ENCODE measurements at regions not wholly inside any gene's neighbourhood (a gene's known extent, or its start where the extent isn't known, plus 50 kb on each side); places are given as distances from the start of the nearest gene placed in this dataset.
"Not testable (repeated sequence)": the region's sequence is repeated elsewhere in the genome, so short reads cannot be mapped to it uniquely, and the experiment has no call there.

DNA sequence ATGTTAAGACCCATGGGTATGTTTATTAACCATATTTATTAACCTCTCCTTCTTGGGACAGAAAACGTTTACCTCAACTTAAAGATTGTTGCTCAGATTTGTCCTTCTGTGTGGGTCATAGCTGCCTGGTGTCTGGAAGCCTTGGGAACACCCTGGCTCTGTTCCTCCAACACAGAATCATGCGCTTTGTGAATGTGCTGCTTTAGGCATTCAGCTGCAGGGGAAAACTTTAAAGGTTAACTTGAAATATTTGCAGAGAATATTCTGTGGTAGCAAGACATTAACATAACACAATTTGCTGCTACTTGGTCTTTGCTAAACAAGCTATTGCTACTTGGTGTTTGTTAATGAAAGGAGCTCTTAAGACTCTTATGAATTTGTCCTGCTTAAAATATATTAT lies 50.5 kb upstream of the THOC3 start:
- DNase-seq, result not testable (repeated sequence)

DNA sequence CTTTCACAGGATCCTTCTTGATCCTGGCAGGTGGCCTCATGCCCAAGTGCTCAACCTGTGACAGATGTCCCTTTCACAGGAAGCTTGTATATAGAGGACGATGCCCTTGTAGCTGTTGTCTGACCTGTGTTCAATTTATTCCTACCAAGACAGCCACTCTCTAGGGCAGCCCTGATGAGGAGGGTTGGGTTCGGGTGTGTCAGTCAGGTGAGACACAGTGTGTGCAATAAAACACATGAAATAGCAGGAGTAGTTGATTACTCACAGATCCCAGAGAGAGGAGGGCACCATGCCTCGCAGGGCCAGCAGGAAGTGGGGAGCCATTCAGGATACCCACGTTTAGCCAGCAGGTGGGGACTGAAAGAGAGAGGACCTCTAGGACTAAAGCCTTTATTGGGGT lies 52.7 kb upstream of the THOC3 start:
- not testable (repeated sequence) for DNase-seq

DNA sequence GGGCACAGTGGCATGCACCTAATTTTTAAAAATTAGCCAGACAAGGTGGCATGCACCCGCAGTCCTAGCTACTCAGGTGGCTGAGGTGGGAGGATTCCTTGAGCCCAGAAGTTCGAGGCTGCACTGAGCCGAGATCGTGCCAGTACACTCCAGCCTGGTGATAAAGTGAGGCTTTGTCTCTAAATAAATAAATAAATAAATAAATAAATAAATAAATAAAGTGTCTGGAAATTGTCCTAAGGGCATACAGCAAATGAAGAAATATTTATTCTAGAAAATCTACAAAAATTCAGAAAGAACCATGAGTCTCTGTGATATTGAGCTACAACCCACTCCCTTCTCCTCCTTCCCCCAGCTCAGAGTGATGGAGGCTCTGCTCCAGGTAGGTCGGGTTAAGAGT lies 55.4 kb upstream of the THOC3 start:
- DNase-seq, result not testable (repeated sequence)

DNA sequence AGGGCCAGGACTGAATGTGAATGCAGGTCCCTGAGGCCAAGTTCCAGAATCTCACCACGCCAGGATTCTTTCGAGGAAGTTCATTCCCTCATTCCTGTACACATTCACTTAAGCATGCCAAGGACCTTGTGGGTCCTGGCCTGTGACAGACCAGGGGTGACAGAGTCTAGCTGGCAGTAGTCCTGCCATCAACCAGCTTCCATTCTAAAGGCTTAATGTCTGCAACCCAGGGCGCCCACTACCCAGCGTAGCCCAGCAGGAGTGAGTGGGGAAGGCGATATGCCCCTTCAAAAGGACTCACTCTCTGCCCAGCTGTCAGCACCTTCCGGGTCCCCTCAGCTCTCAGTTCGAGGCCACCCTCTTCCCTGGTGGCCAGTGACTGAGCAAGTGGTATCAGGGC lies 61.3 kb upstream of the THOC3 start:
- DNase-seq, result not testable (repeated sequence)

DNA sequence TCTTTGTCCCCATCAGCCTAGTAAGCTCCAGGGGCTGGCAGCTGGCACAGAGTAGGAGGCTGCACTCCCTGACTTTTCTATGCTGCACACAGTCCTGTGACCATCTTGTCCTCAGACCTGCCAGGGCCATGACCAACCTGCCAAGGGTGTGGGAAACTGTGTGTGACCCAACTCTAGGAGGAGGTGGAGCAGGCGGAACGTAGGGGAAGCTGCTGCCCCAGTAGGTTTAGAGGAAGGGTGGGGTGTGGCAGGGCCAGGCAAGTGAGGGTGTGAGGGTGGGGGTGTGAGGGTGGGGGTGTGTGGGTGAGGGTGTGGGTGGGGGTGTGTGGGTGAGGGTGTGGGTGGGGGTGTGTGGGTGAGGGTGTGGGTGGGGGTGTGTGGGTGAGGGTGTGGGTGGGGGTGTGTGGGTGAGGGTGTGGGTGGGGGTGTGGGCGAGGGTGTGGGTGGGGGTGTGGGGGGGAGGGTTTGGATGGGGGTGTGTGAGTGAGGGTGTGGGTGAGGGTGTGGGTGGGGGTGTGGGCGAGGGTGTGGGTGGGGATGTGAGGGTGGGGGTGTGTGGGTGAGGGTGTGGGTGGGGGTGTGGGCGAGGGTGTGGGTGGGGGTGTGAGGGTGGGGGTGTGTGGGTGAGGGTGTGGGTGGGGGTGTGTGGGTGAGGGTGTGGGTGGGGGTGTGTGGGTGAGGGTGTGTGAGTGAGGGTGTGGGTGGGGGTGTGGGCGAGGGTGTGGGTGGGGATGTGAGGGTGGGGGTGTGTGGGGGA lies 62.4 kb upstream of the THOC3 start:
- not testable (repeated sequence) for DNase-seq

DNA sequence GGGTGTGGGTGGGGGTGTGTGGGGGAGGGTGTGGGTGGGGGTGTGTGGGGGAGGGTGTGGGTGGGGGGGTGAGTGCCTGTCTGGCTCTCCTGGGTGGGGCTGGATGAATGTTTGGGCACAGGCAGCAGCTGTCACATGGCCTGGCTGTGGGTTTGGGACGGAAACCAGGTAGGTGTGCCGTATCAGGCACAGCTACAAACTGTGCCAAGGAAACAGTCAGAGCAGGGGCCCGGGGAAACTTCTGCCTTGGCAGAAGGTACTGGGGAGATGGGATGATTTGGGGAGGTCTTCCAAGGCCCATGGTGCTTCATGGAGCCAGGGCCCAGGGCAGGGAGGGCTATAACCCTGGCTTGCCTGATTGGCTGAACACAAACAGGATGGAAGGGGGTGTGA lies 63.0 kb upstream of the THOC3 start:
- DNase-seq, result not testable (repeated sequence)

DNA sequence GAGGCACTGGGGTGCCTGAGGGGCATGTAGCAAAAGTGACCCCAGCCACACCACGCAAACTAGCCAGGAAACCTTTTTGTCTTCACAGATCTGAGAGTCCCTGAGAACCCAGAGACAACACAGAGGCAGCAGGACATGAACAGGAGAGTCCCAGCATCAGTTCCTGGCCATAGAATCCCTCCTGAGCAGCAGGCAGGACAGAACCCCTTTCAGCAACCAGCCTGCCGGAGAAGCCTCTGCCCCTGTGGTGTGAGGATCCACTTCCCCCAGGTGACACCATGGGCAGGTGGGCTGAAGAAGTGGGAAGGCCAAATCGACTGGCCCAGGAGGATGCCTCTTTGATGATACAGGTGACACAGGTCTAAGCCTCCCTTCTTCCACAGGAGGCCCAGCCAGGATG lies 65.1 kb upstream of the THOC3 start:
- not testable (repeated sequence) for DNase-seq

DNA sequence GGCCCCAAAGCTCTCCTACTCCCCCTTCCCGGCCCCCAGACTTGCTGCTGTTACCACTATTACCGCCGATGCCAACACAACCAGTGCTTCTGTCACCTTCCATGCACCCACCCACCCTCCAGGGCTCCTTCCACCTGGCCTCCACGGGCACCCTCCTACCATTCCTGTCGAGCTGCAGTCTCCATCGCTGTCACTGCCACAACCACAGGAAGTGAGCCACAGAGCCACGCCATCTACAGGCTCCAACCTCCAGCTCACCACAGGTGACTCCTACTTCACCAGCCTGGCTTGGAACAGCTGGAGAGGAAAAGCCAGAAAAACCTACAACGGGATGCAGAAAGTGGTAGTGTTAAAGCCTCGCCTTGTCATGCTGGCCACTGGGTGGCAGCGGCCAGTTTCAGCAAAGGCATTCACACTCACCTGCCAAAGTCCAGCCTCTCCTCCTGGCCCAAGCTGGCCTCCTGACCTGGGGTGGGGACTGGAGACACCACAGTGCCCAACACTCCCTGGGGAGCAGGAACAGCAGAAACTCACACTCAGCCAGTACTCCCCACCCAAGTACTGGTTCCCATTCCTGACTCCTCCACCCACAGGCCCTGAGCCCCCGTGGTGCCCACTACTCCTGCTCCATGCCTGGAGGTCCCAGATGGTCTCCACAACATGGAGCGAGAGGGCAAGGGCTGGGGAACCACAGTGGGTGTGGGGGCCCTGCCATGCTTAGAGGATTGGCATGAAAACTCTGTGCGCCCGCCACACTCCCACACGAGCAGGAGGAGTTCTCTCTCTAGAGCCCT lies 66.5 kb upstream of the THOC3 start:
- not testable (repeated sequence) for DNase-seq

DNA sequence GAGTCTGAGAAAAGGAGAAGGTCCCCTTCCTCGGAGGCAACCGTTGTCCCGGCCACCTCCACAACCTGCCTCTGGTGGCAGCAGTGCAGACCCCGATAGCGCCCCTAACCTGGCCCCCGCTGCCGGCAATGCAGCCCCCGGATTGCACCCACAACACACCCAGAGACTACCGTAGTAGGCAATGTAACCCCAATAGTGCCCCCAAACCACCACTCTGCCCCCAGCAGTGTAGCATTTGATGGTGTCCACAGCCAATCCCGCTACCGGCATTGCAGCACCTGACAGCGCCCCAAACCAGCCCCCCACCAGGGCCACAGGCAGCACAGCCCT lies 67.1 kb upstream of the THOC3 start:
- not testable (repeated sequence) for DNase-seq

DNA sequence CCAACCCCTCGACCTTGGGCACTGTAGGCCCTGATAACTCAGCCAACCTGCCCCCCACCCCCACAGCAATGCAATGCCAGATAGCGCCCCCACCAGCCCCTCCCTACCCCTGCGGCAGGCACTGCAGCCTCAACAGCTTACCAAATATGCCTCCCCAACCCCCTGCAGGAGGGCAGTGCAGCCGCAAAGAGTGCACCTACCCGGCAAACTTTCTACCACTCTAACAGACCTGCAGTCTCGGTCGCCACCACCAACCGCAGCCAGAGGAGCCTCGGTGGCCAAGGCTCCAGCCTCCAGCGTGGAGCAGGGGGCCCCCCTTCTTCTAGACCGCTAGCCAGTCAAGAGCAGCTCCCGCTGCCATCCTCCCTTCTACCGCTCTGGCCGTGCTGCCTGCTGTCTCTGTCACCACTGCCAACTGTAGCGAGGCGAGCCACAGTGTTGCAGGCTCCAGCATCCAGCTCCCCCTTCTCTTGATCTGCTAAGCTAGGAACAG lies 67.7 kb upstream of the THOC3 start:
- not testable (repeated sequence) for DNase-seq

DNA sequence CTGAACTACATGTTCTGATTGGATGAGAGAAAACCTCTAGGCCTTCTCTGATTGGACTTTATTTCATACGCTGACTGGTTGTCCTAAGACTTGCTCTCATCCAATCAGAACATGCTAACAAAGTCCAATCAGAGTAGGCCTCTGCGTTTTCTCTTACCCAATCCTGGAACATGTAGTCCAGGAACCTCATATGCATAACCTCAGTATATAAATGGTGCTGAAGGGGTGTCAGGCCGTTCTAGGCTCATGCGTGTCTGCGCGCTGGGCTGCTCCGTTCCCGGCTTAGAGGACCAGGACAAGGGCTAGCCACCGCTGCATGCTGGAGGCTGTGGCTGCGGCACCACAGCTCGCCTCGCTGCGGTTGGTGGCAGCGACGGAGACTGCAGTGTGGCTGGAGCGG lies 68.3 kb upstream of the THOC3 start:
- not testable (repeated sequence) for DNase-seq

DNA sequence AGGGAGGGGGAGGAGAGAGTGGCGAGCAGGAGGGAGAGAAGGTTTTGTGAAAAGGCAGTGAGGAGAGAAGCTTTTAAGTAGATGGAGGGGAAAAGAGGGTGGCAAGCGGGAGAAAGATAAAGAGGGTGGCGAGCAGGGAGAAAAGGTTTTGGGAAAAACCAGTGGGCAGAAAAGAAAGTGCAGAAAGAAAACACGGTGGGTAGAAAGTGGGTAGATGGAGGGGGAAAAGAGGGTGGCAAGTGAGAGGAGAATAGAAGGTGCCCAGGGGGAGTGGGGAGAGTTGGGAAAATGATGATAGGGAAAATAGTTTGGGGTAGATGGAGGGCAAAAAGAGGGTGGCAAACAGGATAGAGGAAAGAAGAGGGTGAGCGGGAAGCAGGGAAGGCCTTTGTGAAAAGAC lies 69.1 kb upstream of the THOC3 start:
- not testable (repeated sequence) for DNase-seq

DNA sequence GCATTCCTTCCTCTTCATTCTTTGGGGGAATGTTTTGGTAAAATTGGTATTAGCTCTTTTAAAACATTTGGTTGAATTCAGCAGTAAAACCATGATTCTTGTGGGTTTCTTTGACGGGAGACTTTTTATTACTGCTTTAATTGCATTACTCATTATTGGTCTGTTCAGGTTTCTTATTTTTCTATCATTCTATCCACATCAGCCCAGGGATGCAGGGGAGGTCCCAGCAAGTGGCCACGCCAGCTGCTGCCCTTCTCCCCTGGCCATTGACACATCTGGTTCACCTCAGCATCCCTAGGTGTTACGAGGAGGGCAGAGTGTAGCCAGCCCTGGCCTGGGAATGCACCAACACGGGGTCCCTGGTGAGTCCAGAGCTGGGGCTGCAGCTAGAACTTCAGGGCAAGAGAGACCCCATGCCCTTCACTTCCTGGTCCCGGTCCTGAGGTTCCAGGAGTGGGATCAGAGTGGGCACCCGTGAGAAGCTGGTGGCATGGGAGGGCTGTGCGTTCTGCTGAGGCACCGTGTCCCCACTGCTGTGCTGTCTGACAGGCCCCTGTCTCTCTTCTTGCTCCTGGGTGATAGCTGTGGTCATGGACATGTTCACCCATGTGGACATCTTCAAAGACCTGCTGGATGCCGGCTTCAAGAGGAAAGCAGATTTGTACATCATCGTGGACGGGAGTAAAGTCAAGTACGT lies 72.1 kb upstream of the THOC3 start:
- DNase-seq, result not testable (repeated sequence)

DNA sequence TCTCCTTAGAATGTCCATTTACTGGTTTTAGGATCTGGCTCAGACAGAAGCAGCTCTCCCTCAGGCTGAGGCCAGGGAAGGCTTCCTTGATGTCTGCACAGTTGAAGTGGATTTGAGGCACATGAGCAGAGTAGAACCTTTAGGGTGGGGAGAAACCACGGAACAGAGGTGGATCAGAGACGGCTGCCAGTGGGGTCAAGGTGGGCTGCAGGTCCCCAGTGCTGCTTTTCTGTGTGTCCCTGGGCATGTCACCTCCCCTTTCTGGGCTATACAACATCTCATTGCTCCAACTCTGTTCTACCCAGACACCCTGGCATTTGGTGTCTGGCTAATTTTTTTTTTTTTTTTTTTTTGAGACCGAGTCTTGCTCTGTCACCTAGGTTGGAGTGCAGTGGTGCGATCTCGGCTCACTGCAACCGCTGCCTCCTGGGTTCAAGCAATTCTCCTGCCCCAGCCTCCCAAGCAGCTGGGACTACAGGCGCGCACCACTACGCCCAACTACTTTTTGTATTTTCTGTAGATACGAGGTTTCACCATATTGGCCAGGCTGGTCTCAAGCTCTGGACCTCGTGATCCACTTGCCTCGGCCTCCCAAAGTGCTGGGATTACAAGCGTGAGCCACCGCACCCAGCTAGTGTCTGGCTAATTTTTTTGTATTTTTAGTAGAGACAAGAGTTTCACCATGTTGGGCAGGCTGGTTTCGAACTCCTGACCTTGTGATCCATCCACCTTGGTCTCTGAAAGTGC lies 73.3 kb upstream of the THOC3 start:
- DNase-seq, result not testable (repeated sequence)

DNA sequence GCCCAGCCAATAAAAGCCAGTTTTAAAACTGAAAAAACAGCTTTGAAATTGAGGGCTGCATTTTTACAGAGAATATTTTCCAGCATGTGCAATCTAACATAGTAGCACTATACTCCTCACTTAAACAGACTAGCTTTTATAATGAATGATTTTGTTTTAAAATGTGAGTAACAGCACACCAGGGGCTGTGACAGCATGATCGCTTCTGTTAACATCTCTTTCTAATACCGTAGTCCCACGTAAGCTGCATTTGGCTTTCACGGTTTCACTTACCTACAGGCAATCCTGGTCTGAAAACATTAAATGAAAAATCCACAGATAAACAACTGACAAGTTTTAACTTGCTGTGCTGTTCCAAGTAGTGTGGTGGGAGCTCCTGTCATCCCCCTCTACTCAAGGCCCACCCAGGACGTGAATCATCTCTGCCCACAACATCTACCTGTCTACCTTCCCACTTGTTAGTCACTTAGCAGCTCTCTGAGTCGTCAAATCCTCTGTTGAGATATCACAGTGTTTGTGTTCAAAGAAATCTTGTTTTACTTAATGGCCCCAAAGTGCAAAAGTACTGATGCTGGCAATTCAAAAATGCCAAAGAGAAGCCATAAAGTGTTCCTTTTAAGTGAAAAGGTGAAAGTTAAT lies 74.0 kb upstream of the THOC3 start:
- DNase-seq, result not testable (repeated sequence)

DNA sequence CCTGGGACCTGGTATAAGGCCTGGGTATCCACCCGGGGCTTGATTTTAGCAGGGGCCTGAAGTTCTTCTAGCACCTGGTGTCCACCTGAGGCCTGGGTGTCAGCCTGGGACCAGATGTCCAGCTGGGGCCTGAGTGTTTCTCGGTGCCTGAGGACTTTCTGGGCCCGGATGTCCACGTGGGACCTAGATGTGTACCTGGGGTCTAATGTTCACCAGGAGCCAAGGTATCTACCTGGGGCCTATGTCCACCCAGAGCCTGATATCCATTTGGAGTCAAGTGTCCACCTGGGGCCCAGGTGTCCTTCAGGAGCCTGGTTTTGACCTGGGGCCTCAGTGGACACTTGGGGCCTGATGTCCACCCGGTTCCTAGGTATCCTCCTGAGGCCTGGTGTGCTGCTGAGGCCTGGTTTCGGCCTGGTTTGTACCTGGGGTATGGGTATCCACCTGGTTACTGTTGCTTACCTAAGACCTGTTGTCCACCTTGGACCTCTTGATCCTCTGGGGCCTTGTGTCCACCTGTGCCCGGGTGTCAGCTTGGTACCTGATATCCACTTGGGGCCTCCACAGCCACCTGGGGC lies 75.2 kb upstream of the THOC3 start:
- not testable (repeated sequence) for DNase-seq

DNA sequence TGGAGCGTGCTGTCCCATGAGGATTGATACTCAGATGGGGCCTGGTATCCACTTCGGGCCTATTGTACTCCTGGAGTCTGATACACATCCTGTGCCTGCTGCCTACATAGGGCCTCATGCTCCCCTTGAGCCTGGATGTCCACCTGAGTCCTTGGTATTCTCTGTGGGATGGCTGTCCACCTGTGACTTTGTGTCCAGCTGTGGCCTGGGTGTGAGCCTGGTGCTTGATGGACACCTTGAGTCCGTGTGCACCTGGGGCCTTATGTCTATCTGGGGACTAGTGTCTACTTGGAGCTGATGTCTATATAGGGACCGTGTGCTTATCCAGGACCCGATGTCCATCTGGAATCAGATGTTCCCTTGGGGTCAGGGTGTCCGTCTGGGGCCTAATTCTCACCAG lies 75.9 kb upstream of the THOC3 start:
- DNase-seq, result not testable (repeated sequence)

DNA sequence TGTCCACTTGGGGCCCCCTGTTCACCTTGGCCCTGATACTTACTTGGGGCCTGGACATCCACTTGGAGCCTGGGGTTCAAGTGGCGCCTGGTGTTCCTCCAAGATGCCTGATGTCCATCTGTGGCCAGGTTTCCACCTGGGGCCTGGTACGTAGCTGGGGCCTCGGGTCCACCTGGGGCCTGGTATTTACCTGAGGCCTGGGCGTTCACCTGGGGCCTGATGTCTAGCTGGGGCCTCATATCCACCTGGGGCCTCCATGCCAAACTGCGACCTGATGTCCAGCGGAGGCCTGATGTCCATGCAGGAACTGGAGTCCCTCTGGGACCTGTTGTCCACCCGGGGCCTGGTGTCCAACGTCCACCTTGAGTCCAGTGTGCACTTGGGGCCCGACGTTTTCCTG lies 76.3 kb upstream of the THOC3 start:
- not testable (repeated sequence) for DNase-seq

DNA sequence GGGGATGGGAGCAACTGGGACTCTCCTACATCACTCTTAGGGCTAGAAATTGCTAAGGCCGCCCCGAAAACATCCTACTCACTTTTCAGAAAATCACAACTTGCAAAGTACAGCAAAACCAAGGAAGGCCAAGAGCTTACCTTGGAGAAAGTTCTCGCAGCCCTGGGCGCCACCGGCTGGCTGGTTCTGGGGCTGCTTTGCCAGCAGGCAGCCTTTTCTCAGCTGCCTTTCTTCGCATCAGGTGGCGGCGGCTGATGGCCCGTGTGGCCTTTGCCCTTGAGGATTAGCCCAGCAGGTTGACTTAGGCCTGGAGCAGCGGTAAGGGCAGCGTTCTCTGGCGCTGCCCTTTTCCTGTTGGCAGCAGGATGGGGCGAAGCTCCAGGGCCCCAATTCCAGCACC lies 77.3 kb upstream of the THOC3 start:
- DNase-seq, result not testable (repeated sequence)

DNA sequence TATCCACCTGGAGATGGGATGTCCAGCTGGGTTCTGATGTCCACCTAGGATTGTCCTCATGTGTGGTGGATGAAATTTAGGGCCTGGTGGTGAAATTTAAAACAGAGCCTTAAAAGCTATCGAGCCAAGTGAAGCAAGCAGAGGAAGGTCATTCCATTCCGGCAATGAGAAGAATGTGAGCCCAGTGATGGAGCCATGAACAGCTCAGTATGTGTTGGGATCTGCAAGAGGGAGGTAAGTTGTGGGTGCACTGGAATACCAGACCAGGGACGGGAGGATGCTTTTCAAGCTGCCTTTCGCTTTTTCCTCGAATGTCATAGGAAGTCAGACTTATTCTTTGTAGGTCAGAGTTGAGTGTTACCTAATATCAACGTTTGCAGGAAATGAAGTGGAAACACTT lies 80.6 kb upstream of the THOC3 start:
- not testable (repeated sequence) for DNase-seq

DNA sequence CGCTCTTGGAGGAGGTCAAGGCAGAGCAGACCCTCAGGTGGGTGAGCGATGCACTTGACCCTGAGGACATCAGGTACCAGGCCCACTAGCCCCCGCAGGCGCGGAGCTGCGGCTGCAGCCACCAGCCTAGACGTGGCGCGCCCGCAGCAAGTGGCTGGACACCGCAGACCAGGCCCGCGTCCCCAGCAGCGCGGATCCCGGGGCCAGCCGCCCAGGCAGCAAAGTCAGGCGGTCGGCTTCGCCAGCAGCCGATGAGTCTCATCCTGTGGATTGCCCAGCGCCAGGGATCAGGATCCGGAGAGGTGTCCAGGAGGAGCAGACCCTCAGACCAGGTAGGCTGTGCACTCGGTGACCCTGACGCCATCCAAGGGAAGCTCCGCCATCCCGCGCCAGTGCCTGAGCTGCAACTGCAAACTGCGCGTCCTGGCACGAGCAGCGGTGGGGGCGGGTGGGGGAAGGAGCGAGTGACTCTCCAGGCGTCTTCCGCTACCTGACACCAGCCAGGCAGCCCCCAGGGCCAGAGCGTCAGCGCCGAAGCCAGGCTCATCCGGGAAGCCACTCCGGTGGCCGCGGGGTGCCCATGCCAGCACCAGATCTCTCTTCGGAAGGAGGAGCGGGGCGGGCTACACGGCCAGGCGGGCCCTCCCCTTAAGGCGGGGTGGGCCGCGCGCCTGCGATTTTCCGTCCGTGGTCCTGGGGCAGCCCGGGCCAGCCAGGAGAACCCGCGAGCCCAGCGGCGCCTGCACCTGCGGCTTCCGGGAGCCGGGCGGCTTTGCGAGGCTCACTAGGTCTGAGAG lies 92.6 kb upstream of the THOC3 start:
- DNase-seq, result not testable (repeated sequence)

Data from NCI-H1694 (cell line).